GM12892 (cell line): ENCODE measurements at regions not wholly inside any gene's neighbourhood (a gene's known extent, or its start where the extent isn't known, plus 50 kb on each side); places are given as distances from the start of the nearest gene placed in this dataset.

Experiments
- POLR2A ChIP-seq: IDR thresholded peaks from 2 replicates; pipeline ENCODE4 v1.6.1; 2011; ENCODE audit warnings: low read depth, low read length, control low read depth
- POLR2AphosphoS5 ChIP-seq: IDR thresholded peaks from 2 replicates; pipeline ENCODE4 v1.6.1; 2011; ENCODE audit warnings: low read depth, low read length, control low read depth
- TAF1 ChIP-seq: IDR thresholded peaks from 2 replicates; pipeline ENCODE4 v1.6.1; 2011; ENCODE audit warnings: low read depth, mild to moderate bottlenecking, control low read depth, low read length, borderline replicate concordance

GRCh38 chr7:115585015-115585718, 445.4 kb downstream of the TFEC start:
- TF ChIP-seq POLR2A (no peak), TAF1 (no peak), POLR2AphosphoS5 (no peak)
